ENCODE measurements at regions not wholly inside any gene's neighbourhood (a gene's known extent, or its start where the extent isn't known, plus 50 kb on each side); places are given as distances from the start of the nearest gene placed in this dataset.
"Not testable (repeated sequence)": the region's sequence is repeated elsewhere in the genome, so short reads cannot be mapped to it uniquely, and the experiment has no call there.

DNA sequence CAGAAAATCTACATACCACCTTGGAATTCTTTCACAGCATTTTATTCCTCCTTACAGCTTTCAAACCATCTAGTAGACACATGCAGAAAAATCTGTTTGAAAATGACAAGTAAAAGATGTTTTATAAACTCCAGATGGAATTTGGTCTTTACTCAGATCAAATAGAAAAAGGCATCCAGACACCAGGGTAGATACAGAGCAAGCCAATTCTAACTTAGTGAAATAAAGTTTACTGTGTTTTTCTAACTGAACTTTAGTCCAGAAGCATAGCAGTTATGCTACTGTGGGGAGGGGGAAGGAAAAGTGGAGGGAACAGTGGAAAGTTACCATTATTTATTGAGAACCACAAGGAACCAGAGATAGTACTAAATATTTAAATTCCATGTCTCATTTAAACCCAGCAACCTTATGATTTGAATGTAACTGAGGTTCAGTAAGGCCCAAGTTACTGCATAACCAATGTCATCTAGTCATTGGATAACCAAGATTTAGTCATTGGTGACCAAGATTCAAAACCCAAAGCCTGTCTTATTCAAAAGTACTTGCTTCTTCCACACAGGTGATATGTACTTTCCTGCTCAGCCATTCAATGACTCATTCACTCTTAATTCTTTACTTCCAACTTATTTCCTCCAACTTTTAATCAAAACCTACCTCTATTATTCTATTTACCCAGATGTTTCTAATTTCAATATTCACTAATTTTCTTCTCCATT, 57.7 kb downstream of the RAD51AP2 start:
- DNase-seq (ENCODE audit: low spot score) = no peak

GRCh38 chr2:17455343-17455742, 62.9 kb downstream of the RAD51AP2 start:
- DNase-seq (ENCODE audit: low spot score) = no peak

DNA sequence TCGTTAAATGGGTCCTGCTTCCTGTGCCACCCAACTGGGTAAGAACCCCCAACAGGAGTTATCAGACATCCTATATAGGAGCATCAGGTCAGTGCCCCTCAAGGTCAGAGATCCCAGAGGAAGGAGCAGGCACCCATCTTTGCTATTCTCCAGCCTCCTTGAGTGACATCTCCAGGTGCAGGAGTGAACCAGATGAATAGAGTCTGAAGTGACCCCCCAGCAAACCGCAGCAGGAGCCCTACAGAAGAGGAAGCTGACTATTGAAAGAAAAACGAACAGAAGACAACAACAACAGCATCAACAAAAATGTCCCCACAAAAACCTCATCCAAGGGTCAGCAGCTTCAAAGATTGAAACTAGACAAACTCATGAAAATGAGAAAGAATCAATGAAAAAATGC, 72.0 kb downstream of the RAD51AP2 start:
- not testable (repeated sequence) for DNase-seq (ENCODE audit: low spot score)

GRCh38 chr2:17445744-17446143, 72.5 kb downstream of the RAD51AP2 start:
- no peak for DNase-seq (ENCODE audit: low spot score)

DNA sequence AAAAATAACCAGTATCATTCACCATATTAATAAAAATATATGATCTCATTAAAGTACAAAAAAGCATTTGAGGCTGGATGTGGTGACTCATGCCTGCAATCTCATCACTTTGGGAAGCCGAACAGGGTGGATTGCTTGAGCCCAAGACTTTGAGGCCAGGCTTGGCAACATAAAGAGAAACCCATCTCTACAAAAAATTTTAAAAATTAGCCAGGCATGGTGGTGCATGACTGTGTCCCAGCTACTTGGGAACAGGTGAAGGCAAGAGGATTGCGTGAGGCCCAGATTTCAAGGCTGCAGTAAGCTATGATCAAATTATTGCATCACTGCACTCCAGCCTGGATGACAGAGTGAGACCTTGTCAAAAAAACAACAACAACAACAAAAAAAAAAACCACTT, 75.9 kb downstream of the RAD51AP2 start:
- no peak for DNase-seq (ENCODE audit: low spot score)

- DNase-seq (ENCODE audit: low spot score) = no peak
Measured at GRCh38 chr2:17441790-17442189, 76.5 kb downstream of the RAD51AP2 start.

- peak; percentile 47 for DNase-seq (ENCODE audit: low spot score)
Measured at GRCh38 chr2:17441055-17441771, 77.0 kb downstream of the RAD51AP2 start.

- DNase-seq (ENCODE audit: low spot score) = no peak
Measured at GRCh38 chr2:17430326-17430725, 87.9 kb downstream of the RAD51AP2 start.

GRCh38 chr2:17429130-17429529, 89.1 kb downstream of the RAD51AP2 start:
- DNase-seq (ENCODE audit: low spot score) = no peak

DNA sequence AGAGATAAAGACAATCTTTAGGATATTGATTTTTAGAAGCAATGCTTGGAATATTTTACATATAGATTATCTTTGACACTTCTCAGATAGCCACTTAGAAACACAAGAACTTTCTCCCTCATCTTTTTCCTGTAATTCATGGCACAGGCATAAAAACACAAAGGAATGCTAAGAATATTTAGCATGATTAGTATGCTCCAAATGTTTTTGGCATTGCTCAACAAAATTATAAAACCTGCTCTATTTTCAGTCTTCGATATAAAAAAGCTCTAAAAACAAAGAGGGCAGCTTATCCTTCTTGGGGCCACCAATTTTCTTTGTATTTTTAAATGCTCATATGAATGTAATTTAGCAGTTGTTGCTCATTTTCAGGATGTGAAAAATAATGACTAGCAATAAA, 90.8 kb downstream of the RAD51AP2 start:
- DNase-seq (ENCODE audit: low spot score) = no peak

- no peak for DNase-seq (ENCODE audit: low spot score)
Measured at GRCh38 chr2:17426743-17427142, 91.5 kb downstream of the RAD51AP2 start.

- DNase-seq (ENCODE audit: low spot score) = no peak
Measured at GRCh38 chr2:17422061-17422460, 96.2 kb downstream of the RAD51AP2 start.

DNA sequence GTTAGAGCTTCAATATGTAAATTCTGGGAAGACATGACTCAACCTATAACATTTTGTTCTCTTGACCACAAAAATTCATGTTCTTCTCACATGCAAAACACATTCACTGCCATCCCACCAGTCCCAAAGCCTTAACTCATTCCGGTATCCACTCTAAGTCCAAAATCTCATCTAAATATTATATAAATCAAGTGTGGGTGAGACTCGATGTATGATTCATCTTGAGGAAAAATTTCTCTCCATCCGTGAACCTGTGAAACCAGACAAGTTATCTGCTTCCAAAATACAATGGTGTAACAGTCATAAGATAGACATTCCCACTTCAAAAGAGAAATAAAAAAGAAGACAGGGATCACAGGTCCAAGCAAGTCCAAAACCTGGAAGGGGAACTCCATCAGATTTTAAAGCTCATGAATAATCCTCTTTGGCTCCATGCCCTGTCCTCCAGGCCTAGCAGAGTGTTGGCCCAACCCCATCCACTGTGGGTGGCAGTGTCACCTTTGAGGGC, 101.3 kb downstream of the RAD51AP2 start:
- no peak for DNase-seq (ENCODE audit: low spot score)

DNA sequence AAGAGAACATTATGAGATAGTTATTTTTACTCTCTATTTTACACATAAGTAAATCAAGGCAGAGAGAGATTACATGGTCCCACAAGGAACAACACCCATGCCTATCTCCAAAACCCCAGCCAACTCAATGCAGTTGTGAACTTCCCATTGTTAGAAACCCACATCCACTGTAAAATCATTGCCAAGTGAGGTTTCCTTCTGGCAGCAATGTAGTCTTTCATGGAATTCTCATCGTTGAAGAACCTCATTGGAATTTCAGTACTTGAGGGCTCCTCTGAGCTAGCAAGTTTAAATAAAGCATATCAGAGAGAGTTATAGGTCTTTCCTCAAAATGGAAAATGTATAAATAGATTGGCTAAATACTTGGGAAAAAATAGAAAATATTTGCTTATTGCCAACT, 105.2 kb downstream of the RAD51AP2 start:
- no peak for DNase-seq (ENCODE audit: low spot score)

DNA sequence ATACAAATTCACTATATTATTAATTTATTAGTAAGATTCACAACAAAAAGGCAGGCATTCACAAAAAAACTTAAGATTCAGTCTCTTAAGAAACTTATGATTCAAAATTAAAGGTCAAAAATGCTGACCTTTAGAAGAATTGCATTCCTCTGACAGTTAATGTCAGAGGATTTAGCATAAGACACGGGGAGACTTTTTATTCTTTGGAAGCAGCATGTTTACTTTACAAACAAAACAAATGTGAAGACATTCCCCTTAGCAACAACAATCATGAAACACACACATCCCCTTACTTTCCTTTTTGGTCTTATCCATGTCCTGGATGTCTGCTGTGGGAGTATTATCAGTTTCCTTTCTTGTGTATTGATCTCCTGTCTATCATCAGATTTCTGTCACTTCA, 117.1 kb downstream of the RAD51AP2 start:
- no peak for DNase-seq (ENCODE audit: low spot score)

- DNase-seq (ENCODE audit: low spot score) = no peak
Measured at GRCh38 chr2:17398770-17399169, 119.5 kb downstream of the RAD51AP2 start.

- DNase-seq (ENCODE audit: low spot score) = no peak
Measured at GRCh38 chr2:17388798-17389197, 129.4 kb downstream of the RAD51AP2 start.

DNA sequence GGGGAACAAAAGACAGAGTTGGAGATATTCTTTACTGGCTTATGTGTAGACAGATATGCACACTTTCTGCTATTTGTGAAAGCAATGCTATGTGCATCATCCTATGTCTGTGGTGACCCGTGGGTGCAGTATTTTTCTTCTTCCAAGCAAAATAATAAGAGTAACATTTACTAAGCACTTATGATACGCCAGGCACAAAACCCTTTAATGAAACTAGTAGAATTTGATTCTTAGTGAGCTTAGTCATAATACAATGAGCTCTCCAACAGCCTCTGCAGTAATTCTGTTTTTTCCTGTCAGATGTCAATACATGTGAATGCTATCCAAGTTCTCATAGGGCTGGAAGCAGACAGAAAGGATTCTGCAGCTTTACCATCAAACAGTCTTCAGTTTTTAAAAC, 130.6 kb downstream of the RAD51AP2 start:
- no peak for DNase-seq (ENCODE audit: low spot score)

DNA sequence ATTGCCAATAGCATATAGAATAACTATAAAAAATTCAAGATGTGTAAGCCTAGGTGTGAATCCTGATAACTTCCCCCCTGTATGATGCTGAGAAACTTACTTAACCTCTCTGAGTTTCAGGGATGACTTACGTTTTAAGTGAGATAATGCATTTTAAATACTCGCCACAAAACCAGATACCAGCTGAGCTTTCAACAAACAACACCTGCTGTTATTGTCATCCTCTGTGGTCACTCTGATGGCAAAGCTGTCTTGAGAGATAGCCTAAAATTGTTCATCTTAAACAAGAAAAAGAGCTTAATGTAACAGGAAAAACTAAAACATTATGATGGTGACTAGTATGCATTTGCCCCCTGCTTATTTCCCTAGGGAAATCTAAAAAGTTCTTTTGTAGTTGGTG, 131.5 kb downstream of the RAD51AP2 start:
- no peak for DNase-seq (ENCODE audit: low spot score)

DNA sequence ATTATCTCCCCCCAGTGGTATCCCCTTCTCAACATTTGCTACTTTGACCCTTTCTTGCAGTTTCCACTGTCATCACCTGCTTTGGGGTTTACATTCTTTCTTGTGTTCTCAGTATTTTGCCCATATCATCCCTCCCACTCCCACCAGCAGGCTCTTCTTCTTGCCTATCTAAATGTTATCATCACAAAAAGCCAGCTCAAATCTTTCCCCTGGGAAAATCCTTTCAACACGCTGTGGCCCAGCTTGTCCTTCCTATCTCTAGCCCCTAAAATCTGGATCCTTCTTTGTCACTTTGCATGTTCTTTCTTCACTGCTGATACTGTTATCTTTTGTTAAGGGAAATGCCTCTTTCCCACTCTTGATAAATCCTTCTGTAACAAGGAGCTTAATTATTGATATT, 138.2 kb downstream of the RAD51AP2 start:
- DNase-seq (ENCODE audit: low spot score) = no peak

- no peak for DNase-seq (ENCODE audit: low spot score)
Measured at GRCh38 chr2:17375262-17375661, 143.0 kb downstream of the RAD51AP2 start.

DNA sequence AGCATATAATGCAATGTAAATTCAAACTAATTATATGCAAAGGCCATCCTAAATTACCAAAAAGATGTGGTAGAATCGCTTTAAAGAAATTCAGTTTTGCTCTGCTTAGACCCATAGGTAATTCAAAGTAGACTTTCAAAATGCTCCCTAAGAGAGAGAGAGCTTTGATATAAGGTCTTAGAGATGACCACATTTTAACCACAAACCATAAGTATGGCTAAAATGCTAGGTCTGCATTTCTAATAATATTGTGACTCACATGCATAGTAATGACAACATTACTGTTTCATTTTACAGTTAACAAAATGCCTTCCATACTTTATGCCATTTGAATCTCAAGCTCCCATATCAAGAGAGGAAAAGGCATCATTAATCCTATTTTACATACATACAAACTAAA, 144.5 kb downstream of the RAD51AP2 start:
- no peak for DNase-seq (ENCODE audit: low spot score)

GRCh38 chr2:17373041-17373440, 145.2 kb downstream of the RAD51AP2 start:
- DNase-seq (ENCODE audit: low spot score) = no peak

DNA sequence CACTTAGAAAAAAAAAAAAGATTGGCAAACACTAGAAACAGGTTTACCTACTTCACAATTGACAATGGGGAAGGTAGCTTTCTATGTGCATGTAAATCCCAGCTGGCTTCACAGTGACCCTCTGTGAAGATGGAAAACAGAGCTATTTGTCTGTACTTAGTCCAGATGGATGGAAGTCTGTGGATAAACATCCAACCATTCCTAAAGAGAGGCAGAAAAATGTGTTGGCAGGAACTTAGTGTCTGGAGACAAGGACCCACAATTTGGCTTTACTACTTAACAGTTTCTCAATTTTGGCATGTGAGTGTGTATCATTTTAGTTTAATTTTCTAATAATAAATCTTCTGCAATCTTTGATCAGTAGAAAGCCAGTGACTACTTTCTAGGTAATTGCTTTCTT, 154.4 kb downstream of the RAD51AP2 start:
- no peak for DNase-seq (ENCODE audit: low spot score)

All from ecto neural progenitor cell (in vitro differentiated cells).